Non-pigmented ciliary epithelial cell (primary cell): ENCODE measurements at regions not wholly inside any gene's neighbourhood (a gene's known extent, or its start where the extent isn't known, plus 50 kb on each side); places are given as distances from the start of the nearest gene placed in this dataset.

ENCODE experiments used
- DNase-seq: peaks from one replicate; pipeline ENCODE4 v3.0.0-alpha.2; 2010; ENCODE audit warnings: low read depth

GRCh38 chr13:62309904-62310303 is 894.3 kb upstream of the PCDH20 start:
- no peak for DNase-seq

- no peak for DNase-seq
Measured at GRCh38 chr13:62305756-62306155, 890.1 kb upstream of the PCDH20 start.

DNA sequence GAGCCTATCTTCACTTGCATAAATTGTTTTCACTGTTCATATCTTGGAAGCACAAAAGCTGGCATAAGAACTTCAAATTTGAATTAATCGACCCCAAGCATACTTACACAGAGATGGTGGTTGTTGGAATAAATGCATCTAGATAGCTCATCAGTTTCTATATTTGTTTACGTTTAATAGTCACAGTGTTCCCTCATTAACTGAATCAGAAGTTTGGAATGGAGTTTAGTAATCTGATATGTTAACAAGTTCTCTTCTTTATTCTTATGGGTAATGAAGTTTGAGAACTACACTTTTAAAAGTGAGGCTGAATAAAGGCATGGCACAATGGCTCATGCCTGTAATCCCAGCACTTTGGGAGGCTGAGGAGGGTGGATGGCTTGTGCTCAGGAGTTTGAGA is 886.7 kb upstream of the PCDH20 start:
- no peak for DNase-seq

GRCh38 chr13:62299988-62300387 is 884.3 kb upstream of the PCDH20 start:
- no peak for DNase-seq

DNA sequence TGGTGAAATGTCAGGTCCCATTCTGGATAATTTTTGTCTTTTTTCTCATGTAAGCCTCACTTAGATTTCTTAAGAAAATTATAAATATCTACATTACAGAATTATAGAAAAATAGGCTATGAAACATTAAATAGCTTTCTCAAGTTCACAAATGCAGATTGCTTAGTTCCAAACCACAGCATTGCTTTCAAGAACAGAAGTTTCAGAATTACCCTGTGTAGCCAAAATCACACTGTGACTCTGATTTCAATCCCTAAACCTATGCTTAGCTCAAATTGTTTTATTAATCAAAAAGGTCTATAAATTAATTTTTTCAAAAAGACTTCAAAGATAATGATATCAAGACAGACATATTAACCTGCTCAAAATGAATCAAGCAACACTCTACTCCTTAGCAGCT is 881.2 kb upstream of the PCDH20 start:
- DNase-seq: no peak

- peak; percentile 19 for DNase-seq
Measured at GRCh38 chr13:62294244-62294643, 878.6 kb upstream of the PCDH20 start.

- DNase-seq: no peak
Measured at GRCh38 chr13:62292714-62293480, 877.2 kb upstream of the PCDH20 start.

- DNase-seq: no peak
Measured at GRCh38 chr13:62290542-62290941, 874.9 kb upstream of the PCDH20 start.

DNA sequence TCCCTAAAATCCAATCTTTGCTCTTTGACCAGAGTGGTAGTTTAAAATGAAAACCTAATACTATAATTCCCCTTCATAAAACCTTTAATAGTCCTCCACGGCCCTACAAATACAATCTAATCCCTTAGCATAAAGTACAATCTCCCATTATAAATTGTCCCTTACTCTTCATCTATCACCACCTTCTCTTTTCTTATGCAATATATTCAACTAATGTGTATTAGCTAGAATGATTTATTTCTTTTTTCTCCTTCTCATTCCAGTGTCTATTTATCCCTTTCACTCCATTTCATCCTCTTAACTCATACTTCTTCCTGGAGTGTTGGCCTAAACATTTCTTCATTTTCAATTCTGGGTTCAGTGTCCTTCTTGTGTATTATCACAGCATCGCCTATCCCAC is 872.1 kb upstream of the PCDH20 start:
- no peak for DNase-seq

DNA sequence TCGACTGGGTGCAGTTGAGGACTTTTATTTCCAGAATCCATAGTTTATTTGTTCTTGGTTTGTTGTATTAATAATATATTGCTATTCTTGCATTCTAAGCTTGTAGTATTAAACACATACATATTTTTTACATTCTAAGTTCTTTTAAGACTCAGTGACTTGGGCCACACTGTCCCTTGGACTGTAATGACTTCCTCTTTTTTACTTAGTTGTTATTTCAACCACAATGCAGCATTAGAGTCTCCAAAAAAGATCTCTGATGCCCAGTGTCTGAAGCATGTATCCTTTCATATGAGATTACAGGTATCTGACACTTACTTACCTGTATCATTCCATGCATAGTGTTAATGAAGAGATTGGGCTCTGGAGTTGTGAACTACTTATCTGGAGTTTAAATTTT is 864.9 kb upstream of the PCDH20 start:
- DNase-seq: no peak

- no peak for DNase-seq
Measured at GRCh38 chr13:62278271-62278670, 862.6 kb upstream of the PCDH20 start.

GRCh38 chr13:62251734-62252133 is 836.1 kb upstream of the PCDH20 start:
- DNase-seq: no peak

- DNase-seq: no peak
Measured at GRCh38 chr13:62250501-62251201, 835.0 kb upstream of the PCDH20 start.

DNA sequence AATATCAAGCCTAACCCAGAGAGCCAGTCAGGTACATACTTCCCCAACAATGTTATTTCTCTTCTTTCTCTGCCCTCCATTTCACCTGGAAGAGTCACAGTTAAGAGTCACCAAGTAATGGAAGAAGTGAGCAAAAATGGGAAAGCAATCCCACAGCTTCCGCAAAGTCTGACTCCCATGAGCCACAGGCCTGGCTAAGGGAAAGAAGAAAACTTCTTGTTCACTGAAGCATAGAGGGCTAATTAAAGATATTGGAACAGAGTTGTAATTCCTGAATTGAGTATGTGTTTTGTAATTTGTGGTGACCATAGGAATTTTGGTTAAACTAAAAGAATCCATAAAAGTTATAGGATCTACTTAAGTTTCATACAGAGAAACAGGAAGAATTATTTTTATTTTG is 830.9 kb upstream of the PCDH20 start:
- no peak for DNase-seq

DNA sequence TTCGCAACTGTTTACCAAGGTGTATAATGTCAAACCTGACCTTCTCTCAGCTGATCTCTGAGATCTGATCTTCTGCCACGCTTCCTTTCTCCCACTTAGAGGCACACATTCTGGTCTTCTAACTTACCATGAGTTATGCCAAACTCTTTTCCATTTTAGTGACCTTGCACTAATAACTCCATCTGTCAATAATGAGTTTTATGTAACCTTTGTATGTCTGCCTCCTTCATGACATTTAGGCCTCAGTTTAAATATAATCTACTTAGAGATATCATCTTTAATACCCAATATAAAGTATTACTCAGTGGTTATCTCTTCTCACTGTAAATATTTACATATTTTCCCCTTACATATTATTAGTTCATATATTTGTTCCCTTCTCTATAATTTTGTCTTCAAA is 827.5 kb upstream of the PCDH20 start:
- DNase-seq: no peak

DNA sequence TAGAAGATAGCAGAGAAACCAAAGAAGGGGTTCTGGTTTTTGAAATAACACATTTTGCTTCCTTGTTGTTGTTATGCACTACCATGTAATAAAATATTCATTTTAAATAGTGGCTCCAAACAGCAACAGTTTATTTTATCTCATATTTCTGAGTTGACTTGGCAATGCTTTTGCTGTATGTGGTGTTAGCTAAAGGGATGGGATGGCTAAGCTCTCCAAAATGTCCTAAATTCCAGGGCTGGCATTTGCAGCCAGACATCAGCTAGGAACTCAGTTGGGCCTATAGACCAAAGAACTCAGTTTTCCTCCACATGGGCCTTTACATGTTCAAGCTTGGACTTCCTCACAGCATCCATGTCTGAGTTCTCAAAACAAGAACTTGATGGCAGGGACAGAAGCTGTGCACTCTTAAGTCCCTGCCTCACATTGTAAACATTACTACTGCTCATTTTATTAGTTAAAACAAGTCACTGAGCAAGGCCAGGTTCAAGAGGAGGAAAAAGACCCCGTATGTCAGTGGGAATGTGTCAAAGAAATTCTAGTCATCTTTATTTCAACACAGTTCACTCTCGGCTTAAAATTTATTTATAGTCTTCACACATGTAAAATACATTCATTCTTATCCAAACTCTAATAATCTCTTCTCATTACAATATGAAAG is 819.3 kb upstream of the PCDH20 start:
- no peak for DNase-seq

- DNase-seq: no peak
Measured at GRCh38 chr13:62210951-62211350, 795.3 kb upstream of the PCDH20 start.

DNA sequence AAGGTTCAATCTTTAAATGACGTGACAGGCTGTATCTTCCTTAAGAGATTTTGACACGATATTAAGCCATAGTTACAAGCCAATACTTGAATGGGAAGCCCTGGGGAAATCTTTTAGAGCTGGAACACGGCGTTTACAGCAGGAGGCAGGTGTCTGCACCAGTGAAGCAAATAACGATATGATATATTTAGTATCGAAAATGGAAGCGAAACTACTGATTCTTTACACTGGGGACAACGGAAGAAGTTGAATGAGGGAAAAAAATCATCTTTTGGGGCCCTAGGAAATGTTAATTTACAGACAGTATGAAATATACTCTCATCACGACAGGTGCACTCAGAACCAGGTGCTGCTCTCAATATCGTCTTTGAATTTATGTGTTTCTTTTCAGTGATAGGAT is 793.9 kb upstream of the PCDH20 start:
- DNase-seq: no peak

GRCh38 chr13:62207388-62207787 is 791.7 kb upstream of the PCDH20 start:
- DNase-seq: no peak

DNA sequence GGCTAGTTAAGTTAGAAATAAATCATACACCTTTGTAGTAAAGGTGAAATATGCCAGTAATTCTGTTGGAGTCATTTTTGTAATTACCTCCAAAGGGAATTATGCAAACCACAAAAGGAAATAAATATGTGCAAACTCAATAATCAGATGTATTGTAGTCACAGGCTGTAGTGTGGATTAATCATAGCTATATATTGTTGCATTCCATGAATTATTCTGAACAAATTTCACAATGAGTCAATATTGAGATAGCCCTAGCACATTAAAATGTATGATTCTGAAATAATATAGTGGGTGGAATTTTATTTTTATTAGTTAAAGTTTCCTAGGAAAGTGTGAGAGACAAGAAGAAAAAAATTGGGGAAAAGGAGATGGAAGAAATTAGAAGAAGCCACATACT is 790.5 kb upstream of the PCDH20 start:
- no peak for DNase-seq

DNA sequence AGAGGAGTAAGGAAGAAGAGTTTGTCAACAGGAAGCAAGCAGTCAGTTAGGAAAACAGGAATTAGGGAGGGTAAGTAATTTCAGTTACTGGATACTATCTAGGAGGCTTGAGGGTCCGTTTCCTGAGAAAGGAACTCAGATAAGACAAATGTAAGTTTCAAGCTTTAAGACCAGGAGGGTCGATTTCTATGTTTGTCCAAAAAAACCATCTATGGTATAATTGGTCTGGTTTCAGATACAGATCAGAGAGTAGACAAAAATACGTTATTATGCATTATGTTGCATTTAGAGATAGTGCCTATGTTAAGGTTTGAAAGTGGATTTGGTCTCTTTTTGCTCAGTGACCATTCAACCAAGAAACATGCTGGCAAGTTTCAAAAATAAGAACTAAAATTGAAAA is 789.6 kb upstream of the PCDH20 start:
- no peak for DNase-seq

- DNase-seq: no peak
Measured at GRCh38 chr13:62194371-62194770, 778.7 kb upstream of the PCDH20 start.

- no peak for DNase-seq
Measured at GRCh38 chr13:62193919-62194318, 778.3 kb upstream of the PCDH20 start.
